CD14-positive monocyte (primary cell): ENCODE measurements at regions not wholly inside any gene's neighbourhood (a gene's known extent, or its start where the extent isn't known, plus 50 kb on each side); places are given as distances from the start of the nearest gene placed in this dataset.

ENCODE experiments used
- DNase-seq, 3 donors: peaks; one replicate each; pipeline ENCODE4 v3.0.0-alpha.2; 2011 to 2022
- H2AFZ ChIP-seq: 2 replicates; pipeline ENCODE4 v1.6.0; 2012; ENCODE audit warnings: mild to moderate bottlenecking, low read depth, low read length, inconsistent platforms; ENCODE audit not compliant: insufficient read depth, poor library complexity, severe bottlenecking
- H3K27ac ChIP-seq, 2 donors: 1 replicate in 1 of 2; 2 replicates in 1 of 2; pipeline ENCODE4 v1.5.1; 2012 to 2013; ENCODE audit warnings: low read length in 2 of 2, control low read depth in 1 of 2, inconsistent platforms in 1 of 2, low read depth in 1 of 2, mild to moderate bottlenecking in 1 of 2
- H3K27me3 ChIP-seq, 2 donors: one replicate each; pipeline versions ENCODE4 v1.6.0 to v1.6.1; 2011 to 2013; ENCODE audit warnings: low read length in 2 of 2; ENCODE audit not compliant: control insufficient read depth in 2 of 2, insufficient read depth in 2 of 2
- H3K36me3 ChIP-seq, 2 donors: replicated peaks in 1 of 2; 1 replicate in 1 of 2; 2 replicates in 1 of 2; pipeline versions ENCODE4 v1.5.1 to v1.6.1; 2012 to 2013; ENCODE audit warnings: low read length in 2 of 2, control low read depth in 1 of 2, inconsistent platforms in 1 of 2, mild to moderate bottlenecking in 1 of 2; ENCODE audit not compliant: insufficient read depth in 2 of 2, control insufficient read depth in 1 of 2
- H3K4me1 ChIP-seq, 2 donors: 1 replicate in 1 of 2; 2 replicates in 1 of 2; pipeline versions ENCODE4 v1.5.1 to v1.6.1; 2012 to 2013; ENCODE audit warnings: low read length in 2 of 2, control low read depth in 1 of 2, inconsistent platforms in 1 of 2, mild to moderate bottlenecking in 1 of 2, moderate library complexity in 1 of 2; ENCODE audit not compliant: insufficient read depth in 2 of 2, control insufficient read depth in 1 of 2
- H3K4me2 ChIP-seq: replicated peaks from 2 replicates; pipeline ENCODE3; 2012; ENCODE audit warnings: low read length, moderate library complexity, mild to moderate bottlenecking; ENCODE audit not compliant: poor library complexity, severe bottlenecking; ENCODE audit errors: extremely low read depth
- H3K4me3 ChIP-seq, 3 experiments: fragments of 200-600 bp in 1 of 3; sonication (generic) in 1 of 3; replicated peaks in 1 of 3; 1 replicate in 2 of 3; 2 replicates in 1 of 3; pipeline ENCODE4 v1.5.1; 2011 to 2013; ENCODE audit warnings: low read length in 3 of 3, mild to moderate bottlenecking in 3 of 3, control low read depth in 2 of 3, low read depth in 2 of 3, inconsistent platforms in 1 of 3, moderate library complexity in 1 of 3
- H3K79me2 ChIP-seq: 2 replicates; pipeline ENCODE4 v1.6.0; 2012; ENCODE audit warnings: mild to moderate bottlenecking, control low read depth, inconsistent platforms, low read length, moderate library complexity; ENCODE audit not compliant: insufficient read depth
- H3K9ac ChIP-seq: 2 replicates; pipeline ENCODE4 v1.6.0; 2017; ENCODE audit warnings: low read length, mild to moderate bottlenecking; ENCODE audit not compliant: insufficient read depth, poor library complexity, severe bottlenecking
- H3K9me3 ChIP-seq, 2 donors: replicated peaks in 1 of 2; 1 replicate in 1 of 2; 2 replicates in 1 of 2; pipeline versions ENCODE4 v1.5.1 to v1.6.1; 2012 to 2013; ENCODE audit warnings: low read length in 2 of 2, control low read depth in 1 of 2; ENCODE audit not compliant: control insufficient read depth in 1 of 2, insufficient read depth in 1 of 2
- H4K20me1 ChIP-seq: 2 replicates; pipeline ENCODE4 v1.6.0; 2012; ENCODE audit warnings: mild to moderate bottlenecking, low read length, control low read depth, moderate library complexity; ENCODE audit not compliant: insufficient read depth
- H3K27ac Mint-ChIP-seq, 7 donors: one replicate each; pipeline ENCODE4 v1.8.0; 2020; ENCODE audit warnings: mild to moderate bottlenecking in 7 of 7, mixed read lengths in 7 of 7, moderate library complexity in 6 of 7, inconsistent platforms in 2 of 7
- H3K27me3 Mint-ChIP-seq, 3 donors: one replicate each; pipeline ENCODE4 v1.8.0; 2021 to 2022; ENCODE audit warnings: low read depth in 3 of 3, mild to moderate bottlenecking in 3 of 3, mixed read lengths in 3 of 3, moderate library complexity in 3 of 3, inconsistent platforms in 1 of 3
- H3K36me3 Mint-ChIP-seq, 2 donors: one replicate each; pipeline ENCODE4 v1.8.0; 2020; ENCODE audit warnings: mixed read lengths in 2 of 2, inconsistent platforms in 1 of 2, mild to moderate bottlenecking in 1 of 2
- H3K4me1 Mint-ChIP-seq: one replicate; pipeline ENCODE4 v1.8.0; 2020; ENCODE audit warnings: mild to moderate bottlenecking, mixed read lengths
- H3K4me3 Mint-ChIP-seq, 2 donors: one replicate each; pipeline ENCODE4 v1.8.0; 2020; ENCODE audit warnings: mild to moderate bottlenecking in 2 of 2, mixed read lengths in 2 of 2, moderate library complexity in 1 of 2
- H3K9me3 Mint-ChIP-seq, 7 donors: one replicate each; pipeline ENCODE4 v1.8.0; 2020 to 2022; ENCODE audit warnings: mixed read lengths in 7 of 7, mild to moderate bottlenecking in 6 of 7, moderate library complexity in 6 of 7, inconsistent platforms in 2 of 7
- WGBS: methylation state at CpG from one replicate; pipeline ENCODE4 v1.1.5; 2013; ENCODE audit warnings: missing lambda C conversion rate; ENCODE audit not compliant: insufficient coverage; 5-methylcytosine and 5-hydroxymethylcytosine counted together
- intact Hi-C, 2 donors: fragments of 100-400 bp; cut with micrococcal nuclease; formaldehyde crosslinking; loops; one replicate each; pipeline versions ENCODE4 v1.15.0 to v1.15.1; 2023
- TF ChIP-seq, protein P1 (sequence below): fragments of 200-600 bp; IDR thresholded peaks from one replicate; pipeline ENCODE4 v1.8.0; 2022; ENCODE audit warnings: antibody characterized with exemption, mild to moderate bottlenecking

DNA sequence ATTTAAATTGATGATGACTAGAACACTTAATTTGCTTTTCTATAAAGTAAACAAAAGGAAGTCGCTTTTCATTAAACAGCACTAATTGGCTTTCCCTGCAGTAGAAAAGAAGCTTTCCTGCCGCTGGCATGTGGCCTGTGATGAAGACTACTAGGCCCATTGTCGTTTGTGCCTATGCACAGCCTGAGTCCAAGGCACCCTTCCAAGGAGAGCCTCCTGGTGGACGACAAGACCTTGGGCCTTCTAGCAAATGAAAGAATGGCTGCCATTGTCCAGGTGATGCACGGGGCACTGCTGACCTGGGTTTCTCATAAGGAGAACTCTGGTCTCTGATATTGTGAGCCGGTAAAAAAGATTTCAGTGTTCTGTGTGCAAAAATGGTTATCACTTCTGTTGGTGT, 233.0 kb downstream of the COL4A1 start:
- Histone ChIP-seq H2AFZ (no peak overlapping the region), H3K4me2 (no peak overlapping the region), H4K20me1 (no peaks in the 10 kb centered on the region), H3K4me1 (no peaks in the 10 kb centered on the region), H3K36me3 (no peaks in the 10 kb centered on the region), H3K27me3 (no peaks in the 10 kb centered on the region), H3K9me3 (no peaks in the 10 kb centered on the region), H3K9ac (no peak overlapping the region), H3K4me3 (no peak overlapping the region), H3K27ac (no peak overlapping the region), H3K79me2 (no peaks in the 10 kb centered on the region)
- no peaks in the 10 kb centered on the region for H3K4me1 Mint-ChIP-seq
- no peak overlapping the region for H3K27ac Mint-ChIP-seq
- intact Hi-C loops: no loop called here
- WGBS: 79% methylated on average over 3 of the region's 6 CpGs
- no peaks in the 10 kb centered on the region for H3K36me3 Mint-ChIP-seq
- H3K4me3 Mint-ChIP-seq: no peak overlapping the region
- peaks cover 0 to 4% (median 0%) of the 10 kb centered on the region in 3 donors for H3K27me3 Mint-ChIP-seq
- TF ChIP-seq, protein P1, sequence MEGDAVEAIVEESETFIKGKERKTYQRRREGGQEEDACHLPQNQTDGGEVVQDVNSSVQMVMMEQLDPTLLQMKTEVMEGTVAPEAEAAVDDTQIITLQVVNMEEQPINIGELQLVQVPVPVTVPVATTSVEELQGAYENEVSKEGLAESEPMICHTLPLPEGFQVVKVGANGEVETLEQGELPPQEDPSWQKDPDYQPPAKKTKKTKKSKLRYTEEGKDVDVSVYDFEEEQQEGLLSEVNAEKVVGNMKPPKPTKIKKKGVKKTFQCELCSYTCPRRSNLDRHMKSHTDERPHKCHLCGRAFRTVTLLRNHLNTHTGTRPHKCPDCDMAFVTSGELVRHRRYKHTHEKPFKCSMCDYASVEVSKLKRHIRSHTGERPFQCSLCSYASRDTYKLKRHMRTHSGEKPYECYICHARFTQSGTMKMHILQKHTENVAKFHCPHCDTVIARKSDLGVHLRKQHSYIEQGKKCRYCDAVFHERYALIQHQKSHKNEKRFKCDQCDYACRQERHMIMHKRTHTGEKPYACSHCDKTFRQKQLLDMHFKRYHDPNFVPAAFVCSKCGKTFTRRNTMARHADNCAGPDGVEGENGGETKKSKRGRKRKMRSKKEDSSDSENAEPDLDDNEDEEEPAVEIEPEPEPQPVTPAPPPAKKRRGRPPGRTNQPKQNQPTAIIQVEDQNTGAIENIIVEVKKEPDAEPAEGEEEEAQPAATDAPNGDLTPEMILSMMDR: no peak
- peaks cover 0 to 6% (median 4%) of the 10 kb centered on the region in 7 donors for H3K9me3 Mint-ChIP-seq
- no peak for DNase-seq

DNA sequence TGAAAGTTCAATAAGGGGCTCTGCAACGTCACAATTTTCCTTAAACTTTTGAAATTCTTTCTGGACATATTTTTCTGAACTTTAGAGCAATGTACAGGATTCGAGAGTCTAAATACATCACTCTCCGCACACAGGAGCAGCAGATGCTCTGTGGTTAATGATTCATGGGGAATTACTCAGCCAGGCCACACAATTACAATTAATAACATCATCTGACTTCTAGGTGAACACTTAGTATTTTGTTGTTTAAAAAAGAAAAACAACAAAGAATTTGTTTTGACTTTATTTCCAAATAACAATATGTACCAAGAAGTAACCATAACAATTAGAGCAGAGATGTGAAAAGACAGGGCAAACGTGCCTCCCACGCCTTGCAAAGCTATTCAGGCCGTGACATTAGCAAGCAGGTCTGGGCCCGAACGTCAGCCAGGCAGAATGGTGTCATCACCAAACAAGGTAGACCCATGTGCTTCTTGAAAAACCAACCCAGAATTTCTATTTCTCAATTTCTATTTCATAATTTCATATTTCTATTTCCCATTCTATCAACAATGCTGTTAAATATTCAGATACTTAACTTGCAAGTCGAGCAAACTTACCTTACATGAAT, 236.3 kb downstream of the COL4A1 start:
- no peak overlapping the region for H3K27ac Mint-ChIP-seq
- TF ChIP-seq, protein P1: no peak
- no peak overlapping the region for H3K4me3 ChIP-seq
- no peaks in the 10 kb centered on the region for H3K4me1 ChIP-seq
- no peak overlapping the region for H3K4me2 ChIP-seq
- no peak overlapping the region for H2AFZ ChIP-seq
- intact Hi-C loops: no loop called here
- peaks cover 0 to 9% (median 3%) of the 10 kb centered on the region in 7 donors for H3K9me3 Mint-ChIP-seq
- H3K9me3 ChIP-seq: no peaks in the 10 kb centered on the region
- peaks cover 0 to 3% (median 0%) of the 10 kb centered on the region in 3 donors for H3K27me3 Mint-ChIP-seq
- no peak overlapping the region for H3K27ac ChIP-seq
- no peak for DNase-seq
- H3K4me3 Mint-ChIP-seq: no peak overlapping the region
- no peaks in the 10 kb centered on the region for H3K27me3 ChIP-seq
- 75% methylated on average over 6 of the region's 9 CpGs for WGBS
- H3K36me3 ChIP-seq: no peaks in the 10 kb centered on the region
- H3K79me2 ChIP-seq: no peaks in the 10 kb centered on the region
- no peaks in the 10 kb centered on the region for H3K36me3 Mint-ChIP-seq
- no peaks in the 10 kb centered on the region for H3K4me1 Mint-ChIP-seq
- no peak overlapping the region for H3K9ac ChIP-seq
- no peaks in the 10 kb centered on the region for H4K20me1 ChIP-seq
